ENCODE measurements at regions not wholly inside any gene's neighbourhood (a gene's known extent, or its start where the extent isn't known, plus 50 kb on each side); places are given as distances from the start of the nearest gene placed in this dataset.
"Not testable (repeated sequence)": the region's sequence is repeated elsewhere in the genome, so short reads cannot be mapped to it uniquely, and the experiment has no call there.

DNA sequence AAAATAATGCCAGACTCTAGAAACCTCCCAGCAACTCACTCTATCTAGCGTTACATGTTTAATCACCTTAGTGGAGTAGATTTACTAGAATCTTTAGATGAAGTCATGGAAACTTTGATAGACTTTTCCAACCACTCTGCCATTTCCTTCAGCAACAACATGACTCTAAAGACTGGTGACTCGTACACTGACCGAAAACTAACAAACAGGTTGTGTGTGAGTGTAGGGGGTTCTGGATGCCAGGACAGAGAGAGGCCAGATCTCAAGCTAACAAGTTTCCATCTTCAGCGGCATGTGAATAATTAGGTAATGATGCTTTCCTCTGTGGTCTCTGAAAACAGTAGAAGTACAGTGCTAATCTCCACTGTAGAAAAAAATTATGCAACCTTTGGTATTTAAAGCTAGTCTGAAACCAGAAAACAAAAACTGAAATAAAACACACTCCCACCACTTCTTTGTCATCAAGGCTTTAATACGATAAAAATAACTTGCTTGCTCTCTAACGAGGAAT is 286.4 kb downstream of the PRDM5 start:
- no peak for DNase-seq (ENCODE audit: low read depth)

DNA sequence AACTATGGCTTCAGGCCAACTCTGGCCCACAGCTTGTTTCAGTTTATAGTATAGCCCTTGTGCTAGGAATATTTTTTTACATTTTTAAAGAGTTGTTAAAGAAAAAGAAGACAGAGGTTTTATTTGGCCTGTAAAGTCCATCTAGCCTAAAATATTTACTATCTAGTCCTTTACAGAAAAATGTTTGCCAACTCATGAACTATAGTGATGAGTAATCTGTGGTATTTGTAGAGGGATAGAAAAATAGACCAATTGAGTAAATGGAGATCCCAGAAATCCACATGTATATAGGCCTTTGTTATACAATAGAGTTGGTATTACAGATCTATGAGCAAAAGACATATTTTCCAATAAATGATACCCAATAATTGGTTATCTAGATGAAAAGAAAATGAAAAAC is 288.7 kb downstream of the PRDM5 start:
- DNase-seq (ENCODE audit: low read depth): no peak
- in situ Hi-C loops (cut with HindIII; ENCODE audit: low pct_unique_long_range_greater_than_20kb, low sequenced_read_pairs): no loop called here

More for the DNA sequence above, 286.4 kb downstream of the PRDM5 start:
- in situ Hi-C loops (cut with HindIII; ENCODE audit: low pct_unique_long_range_greater_than_20kb, low sequenced_read_pairs): no loop called here

DNA sequence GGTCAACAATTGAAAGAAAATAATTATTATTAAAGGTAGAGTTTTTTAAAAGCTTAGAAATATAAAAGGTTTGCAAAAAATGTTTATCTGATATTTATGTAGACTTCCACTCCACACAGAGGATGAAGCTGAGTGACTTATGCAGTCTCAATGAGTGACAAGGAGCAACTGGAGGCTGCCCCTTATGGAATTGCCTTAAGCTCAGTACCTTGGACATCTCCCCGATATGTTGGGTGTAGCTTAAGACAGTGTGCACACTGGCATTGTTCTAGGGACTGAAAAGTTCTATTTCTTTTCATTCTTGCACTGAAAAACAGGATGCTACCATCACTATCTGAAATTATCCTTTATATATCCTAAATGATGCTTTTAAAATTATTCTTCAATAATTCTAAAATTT is 292.1 kb downstream of the PRDM5 start:
- in situ Hi-C loops (cut with HindIII; ENCODE audit: low pct_unique_long_range_greater_than_20kb, low sequenced_read_pairs): no loop called here
- DNase-seq (ENCODE audit: low read depth): no peak

DNA sequence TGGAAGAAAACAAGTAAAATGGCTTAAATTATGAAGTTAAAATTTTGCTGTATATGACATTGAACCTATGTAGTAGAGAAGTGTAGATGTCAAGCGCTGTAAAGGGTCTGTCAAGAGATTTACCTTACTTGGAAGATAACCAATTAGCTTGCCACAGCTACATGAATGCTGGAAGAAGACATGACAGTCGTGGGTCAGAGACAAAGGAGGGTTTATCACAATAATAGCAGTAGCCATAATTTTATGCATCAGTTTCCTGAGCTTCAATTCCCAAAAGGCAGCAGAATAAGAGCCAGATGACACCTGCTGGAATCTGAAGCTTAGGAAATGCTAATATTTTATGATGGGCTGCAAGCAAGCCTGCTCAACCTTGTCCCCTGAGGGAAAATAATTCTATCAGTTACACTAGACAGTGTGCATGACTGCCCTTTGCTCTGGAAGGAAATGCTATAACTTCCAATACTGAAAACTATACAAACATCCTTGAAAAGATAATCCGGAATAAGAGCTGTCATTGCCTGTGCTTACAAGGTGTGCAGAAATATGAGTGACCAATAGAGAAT is 292.9 kb downstream of the PRDM5 start:
- no peak for DNase-seq (ENCODE audit: low read depth)
- in situ Hi-C loops (cut with HindIII; ENCODE audit: low pct_unique_long_range_greater_than_20kb, low sequenced_read_pairs): no loop called here

DNA sequence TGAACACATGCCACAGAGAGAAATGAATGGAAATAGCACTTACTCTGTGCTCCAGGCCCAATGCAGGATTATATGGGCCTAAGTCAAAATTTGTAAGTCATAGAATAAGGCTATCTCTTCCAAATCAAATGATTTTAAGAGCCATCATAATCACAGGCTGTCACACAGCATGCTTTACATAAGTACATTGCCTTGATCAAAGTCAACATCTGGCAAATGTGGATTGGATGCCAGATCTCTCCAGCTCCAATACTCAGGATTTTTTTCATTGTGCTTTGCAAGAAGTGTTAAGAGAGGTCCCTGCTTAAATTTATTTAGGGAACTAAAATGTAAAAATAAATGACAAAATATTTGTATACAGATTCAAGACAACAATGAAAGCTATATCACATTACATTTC is 299.9 kb downstream of the PRDM5 start:
- in situ Hi-C loops (cut with HindIII; ENCODE audit: low pct_unique_long_range_greater_than_20kb, low sequenced_read_pairs): no loop called here
- no peak for DNase-seq (ENCODE audit: low read depth)

DNA sequence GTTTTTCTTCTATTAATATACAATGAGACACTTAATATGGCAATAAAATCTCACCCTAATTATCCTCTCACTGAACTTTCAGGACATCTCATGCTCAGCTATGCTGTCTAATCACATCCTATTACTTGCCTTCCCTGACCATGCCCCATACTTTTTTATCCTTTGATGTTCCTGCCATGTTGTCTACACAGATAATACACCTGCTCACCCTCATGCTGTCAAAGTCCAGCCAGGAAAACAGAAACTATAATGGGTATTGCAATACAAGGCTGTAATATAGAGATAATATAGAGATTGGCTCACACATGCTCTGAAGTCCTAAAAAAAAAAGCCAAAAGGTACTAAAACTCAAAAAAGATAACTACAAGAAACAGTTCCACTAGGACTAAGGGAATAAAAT is 305.4 kb downstream of the PRDM5 start:
- in situ Hi-C loops (cut with HindIII; ENCODE audit: low pct_unique_long_range_greater_than_20kb, low sequenced_read_pairs): no loop called here
- DNase-seq (ENCODE audit: low read depth): no peak

DNA sequence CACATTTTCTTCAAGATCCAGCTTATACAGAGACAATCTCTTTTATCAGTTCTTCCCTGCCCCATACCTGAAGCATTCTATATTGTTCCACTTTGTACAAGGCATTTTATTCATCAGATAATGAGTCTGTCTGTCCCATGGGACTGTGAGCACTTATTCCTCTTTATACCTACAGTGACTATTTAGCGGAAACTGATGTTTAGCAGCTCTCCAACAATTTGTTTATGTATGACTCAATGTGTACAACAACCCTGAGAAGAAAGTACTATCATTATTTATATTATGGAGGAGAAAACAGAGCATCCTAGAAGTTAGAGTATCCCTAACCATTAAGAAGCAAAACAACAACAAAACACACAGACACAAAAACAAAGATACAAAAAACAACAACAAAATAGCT is 306.5 kb downstream of the PRDM5 start:
- no peak for DNase-seq (ENCODE audit: low read depth)
- in situ Hi-C loops (cut with HindIII; ENCODE audit: low pct_unique_long_range_greater_than_20kb, low sequenced_read_pairs): no loop called here

DNA sequence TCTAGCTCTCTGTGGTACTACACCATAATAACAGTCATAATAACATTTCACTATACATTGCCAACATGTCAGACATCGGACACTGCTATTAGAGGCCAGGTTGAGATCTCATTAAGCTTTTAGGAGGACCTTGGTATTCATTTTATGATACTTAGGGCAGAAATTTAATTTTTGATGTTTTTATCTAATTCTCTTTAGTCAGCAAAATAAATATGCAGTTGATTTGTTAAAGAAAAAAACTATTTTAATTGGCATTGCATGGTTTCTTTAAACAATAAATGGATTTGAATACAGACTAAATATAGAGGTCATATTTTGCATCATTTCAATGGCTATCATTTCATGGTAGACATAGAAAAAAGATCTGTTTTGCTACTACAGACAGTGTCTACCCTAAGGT is 308.7 kb downstream of the PRDM5 start:
- in situ Hi-C loops (cut with HindIII; ENCODE audit: low pct_unique_long_range_greater_than_20kb, low sequenced_read_pairs): no loop called here

DNA sequence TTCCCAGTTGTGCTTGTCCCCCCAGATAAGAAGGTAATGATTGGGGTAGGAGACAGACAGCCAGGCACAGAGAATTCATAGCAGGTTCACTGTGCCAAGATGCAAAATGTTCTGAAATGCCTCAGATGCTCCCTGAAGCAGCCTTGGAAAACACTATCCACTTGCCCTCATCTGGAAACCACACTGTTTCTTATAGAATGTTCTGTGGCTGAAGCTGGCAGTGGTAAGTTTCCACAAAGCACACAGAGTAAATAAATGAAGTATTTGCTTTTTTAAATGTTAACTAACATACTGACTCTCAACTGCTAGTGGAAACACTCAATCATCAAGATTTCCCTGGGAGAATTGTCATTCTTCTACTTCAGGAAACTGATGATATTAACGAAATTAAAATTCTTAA is 311.4 kb downstream of the PRDM5 start:
- in situ Hi-C loops (cut with HindIII; ENCODE audit: low pct_unique_long_range_greater_than_20kb, low sequenced_read_pairs): no loop called here

More for the DNA sequence above, 308.7 kb downstream of the PRDM5 start:
- DNase-seq (ENCODE audit: low read depth): no peak

DNA sequence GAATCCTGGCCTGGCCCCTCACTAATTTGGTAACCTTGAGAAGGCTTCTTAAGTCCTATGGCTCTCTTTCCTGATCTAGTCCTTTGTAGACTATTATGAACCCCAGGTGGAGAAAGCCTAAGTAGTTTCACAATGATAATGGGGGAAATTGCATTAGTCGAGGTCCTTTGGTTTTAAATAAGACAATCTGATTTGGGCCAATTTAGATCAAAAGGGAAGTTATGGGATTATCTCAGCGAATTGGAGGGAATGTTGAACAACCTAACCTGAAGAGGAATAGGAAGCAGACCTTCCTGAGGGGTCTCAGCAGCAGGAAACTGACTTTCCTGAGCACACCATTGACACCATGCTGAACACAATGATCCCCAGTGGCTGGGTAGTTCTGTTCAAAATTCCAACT is 331.5 kb downstream of the PRDM5 start:
- in situ Hi-C loops (cut with HindIII; ENCODE audit: low pct_unique_long_range_greater_than_20kb, low sequenced_read_pairs): no loop called here
- no peak for DNase-seq (ENCODE audit: low read depth)

More for the DNA sequence above, 311.4 kb downstream of the PRDM5 start:
- no peak for DNase-seq (ENCODE audit: low read depth)

DNA sequence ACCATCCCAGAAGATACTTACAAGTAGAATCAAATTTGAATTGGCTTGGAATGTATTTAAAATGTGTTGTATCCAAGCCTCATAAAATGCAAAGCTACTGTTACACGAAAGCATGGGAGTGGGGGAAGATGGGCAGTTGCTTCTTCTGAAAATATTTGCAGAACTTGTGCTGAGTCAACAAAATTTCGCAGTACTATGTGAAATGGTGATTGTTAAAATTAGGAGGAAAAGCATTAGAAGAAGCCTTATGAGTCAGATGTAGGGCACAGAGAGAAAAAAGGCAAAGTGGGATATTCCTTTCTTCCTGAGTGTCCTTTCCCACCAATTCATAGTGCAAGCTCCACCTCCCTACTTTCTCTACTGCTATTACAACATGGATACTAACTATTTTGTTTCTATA is 332.7 kb downstream of the PRDM5 start:
- in situ Hi-C loops (cut with HindIII; ENCODE audit: low pct_unique_long_range_greater_than_20kb, low sequenced_read_pairs): no loop called here
- no peak for DNase-seq (ENCODE audit: low read depth)

DNA sequence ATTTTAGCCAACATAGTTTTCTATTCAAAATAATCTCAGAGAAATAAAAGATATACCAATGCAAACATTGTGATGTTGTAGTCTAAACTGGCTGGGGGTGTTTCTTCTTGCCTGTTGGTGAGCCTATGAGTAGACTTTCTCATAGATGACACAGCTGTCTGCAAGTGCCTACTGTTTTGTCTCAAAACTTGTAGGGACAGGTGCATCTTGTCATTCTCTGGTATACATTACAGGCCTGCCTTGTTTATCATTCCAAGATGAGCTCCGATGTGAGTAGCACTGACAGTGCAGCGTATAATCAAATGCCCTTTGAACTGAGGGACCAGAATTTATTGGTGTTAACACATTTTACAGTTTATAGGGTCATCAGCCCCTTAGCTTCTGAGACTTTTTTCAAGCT is 353.8 kb downstream of the PRDM5 start:
- in situ Hi-C loops (cut with HindIII; ENCODE audit: low pct_unique_long_range_greater_than_20kb, low sequenced_read_pairs): no loop called here
- DNase-seq (ENCODE audit: low read depth): no peak

DNA sequence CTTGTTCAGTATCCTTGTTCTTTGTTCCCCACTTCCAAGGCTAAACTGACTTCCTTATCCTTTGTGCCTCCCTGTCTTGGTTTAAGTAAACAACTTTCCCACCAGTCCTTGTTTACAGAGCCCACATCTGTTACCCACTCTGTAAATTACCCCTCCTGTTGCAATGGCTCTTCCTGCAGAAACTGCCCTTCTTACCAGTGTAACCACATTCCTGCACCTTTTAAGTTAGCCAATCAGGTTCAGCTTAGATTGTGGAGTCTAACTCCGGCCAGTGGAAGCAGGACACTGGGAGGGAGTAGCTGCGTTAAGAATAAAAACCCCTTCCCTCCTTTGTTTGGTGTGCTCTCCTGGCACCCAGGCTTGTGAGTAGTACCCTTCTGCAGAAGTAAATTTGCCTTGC is 360.9 kb downstream of the PRDM5 start:
- no peak for DNase-seq (ENCODE audit: low read depth)
- in situ Hi-C loops (cut with HindIII; ENCODE audit: low pct_unique_long_range_greater_than_20kb, low sequenced_read_pairs): no loop called here

DNA sequence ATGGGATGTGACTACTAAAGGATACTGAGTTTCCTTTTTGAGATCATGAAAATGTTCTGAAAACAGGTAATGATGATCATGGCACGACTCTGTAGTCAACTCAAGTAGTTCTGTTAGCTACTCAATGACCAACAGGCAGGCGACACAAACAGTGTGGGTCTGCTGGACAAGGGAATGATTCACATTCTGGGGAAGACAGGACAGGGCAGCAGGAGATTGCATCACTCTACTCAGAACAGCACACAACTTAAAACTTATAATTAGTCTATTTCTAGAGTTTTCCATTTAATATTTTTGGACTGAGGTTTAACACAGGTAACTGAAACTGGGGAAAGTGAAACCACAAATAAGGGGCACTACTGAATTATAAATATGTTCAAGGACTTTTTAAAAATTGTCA is 365.2 kb downstream of the PRDM5 start:
- no peak for DNase-seq (ENCODE audit: low read depth)
- in situ Hi-C loops (cut with HindIII; ENCODE audit: low pct_unique_long_range_greater_than_20kb, low sequenced_read_pairs): no loop called here

DNA sequence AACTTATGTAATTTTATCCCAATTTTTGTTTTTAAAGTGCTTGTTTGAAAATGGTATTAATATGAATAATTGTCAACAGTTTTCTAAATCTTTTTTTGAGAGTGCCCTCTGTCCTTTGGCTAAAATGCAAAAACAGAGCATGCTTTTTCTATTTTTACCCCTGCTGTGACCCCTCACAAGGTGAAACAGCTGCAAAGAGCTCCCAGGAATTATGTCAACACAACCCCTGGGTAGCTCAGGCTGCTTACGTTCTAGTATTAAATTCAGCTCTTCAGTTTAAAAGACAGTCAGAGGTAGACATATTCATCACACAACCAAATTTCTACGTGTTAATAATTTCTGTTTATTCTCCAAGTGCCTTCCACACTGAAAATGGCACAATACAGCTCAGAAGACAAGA is 367.5 kb downstream of the PRDM5 start:
- DNase-seq (ENCODE audit: low read depth): no peak
- in situ Hi-C loops (cut with HindIII; ENCODE audit: low pct_unique_long_range_greater_than_20kb, low sequenced_read_pairs): no loop called here

DNA sequence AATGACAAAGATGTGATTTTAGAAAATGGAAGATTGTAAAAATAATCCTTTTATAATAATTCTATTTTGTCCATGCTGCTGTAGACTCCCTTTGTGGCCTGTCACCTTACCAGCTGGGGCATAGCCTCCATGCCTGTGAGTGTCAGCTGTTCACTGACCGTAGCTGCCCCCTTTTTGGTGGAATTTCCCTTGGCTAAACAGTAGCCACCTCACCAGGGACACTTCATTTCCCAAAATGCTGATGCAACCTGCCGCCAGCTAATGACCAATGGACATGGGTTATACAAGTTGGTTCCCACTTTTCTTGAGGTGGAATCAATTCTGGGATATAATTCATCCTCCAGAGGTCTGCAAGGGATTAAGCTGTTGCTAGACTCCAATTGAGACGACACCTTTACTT is 368.4 kb downstream of the PRDM5 start:
- in situ Hi-C loops (cut with HindIII; ENCODE audit: low pct_unique_long_range_greater_than_20kb, low sequenced_read_pairs): no loop called here
- no peak for DNase-seq (ENCODE audit: low read depth)

DNA sequence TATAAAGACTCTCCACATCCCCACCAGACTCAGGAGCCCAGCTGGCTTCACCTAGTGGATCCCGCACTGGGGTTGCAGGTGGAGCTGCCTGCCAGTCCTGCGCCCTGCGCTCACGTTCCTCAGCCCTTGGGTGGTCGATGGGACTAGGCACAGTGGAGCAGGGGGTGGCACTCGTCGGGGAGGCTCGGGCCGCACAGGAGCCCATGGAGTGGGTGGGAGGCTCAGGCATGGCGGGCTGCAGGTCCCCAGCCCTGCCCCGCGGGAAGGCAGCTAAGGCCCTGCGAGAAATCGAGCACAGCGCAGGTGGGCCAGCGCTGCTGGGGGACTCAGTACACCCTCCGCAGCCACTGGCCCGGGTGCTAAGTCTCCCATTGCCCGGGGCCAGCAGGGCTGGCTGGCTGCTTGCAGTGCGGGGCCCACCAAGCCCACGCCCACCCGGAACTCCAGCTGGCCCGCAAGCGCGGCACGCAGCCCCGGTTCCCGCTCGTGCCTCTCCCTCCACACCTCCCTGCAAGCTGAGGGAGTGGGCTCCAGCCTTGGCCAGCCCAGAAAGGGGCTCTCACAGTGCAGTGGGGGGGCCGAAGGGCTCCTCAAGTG is 371.8 kb downstream of the PRDM5 start:
- DNase-seq (ENCODE audit: low read depth); in situ Hi-C loops (cut with HindIII; ENCODE audit: low pct_unique_long_range_greater_than_20kb, low sequenced_read_pairs): not testable (repeated sequence)

DNA sequence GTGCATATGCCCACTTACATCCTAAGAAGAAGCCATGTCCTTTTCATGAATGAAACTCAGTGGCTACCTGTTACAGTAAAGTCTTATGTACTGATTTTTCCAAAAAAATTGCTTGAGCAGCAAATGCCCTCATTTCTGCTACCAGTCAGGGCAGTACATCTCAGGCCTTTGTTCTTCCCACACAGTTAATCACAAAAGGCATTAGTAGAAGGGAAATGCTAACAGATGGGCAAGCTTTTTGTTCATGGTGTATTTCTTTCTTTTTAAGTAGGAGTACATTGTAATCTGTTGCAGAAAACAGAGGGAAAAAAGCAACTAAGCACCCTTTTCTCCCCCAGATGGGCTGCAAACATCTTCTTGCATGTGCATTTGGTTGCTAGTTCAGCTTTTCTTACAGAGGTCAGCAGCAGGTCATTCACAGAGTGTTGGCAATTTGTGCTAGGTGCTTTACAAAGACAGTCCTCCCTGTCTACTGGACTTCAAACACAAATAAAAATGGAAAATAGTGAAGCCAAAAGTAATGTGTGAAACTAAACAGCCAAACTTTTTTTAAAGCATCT is 373.4 kb downstream of the PRDM5 start:
- no peak for DNase-seq (ENCODE audit: low read depth)
- in situ Hi-C loops (cut with HindIII; ENCODE audit: low pct_unique_long_range_greater_than_20kb, low sequenced_read_pairs): no loop called here

DNA sequence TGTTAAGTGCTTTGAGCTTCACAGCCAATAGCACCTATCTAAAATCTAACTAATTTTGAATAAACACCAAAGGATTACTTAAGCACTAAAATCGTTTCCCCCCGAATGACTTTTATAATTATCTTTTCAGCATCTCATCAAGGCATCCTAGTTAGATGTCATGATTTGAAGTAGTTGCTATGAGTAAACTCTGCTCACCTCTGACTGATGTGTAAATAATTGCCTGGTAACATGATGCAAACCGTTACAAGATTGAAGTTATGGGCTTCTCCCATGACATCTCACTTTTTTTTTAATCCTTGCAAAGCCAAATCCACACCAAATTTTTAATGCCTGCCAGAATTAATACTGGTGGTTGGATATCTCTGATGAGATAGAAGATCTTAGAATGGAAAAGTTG is 377.1 kb downstream of the PRDM5 start:
- no peak for DNase-seq (ENCODE audit: low read depth)
- in situ Hi-C loops (cut with HindIII; ENCODE audit: low pct_unique_long_range_greater_than_20kb, low sequenced_read_pairs): no loop called here

DNA sequence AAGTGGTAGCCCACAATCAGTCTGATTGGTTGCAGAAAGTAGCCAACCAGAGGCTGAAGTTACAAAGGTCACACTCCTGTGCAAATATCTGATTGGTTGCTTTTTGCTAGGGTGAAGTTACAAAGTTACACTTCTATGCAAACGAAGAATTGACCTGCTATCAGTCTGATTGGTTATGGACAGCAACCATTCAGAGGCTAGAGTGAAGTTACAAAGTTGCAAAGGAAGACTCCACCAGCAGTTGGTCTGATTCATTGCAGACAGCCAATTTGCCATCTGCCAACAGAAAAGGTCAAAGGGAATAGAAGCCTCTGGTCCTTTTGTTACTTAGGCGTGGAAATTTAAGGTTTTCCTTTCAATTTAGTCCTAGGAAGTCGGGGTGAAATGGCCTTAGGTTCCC is 377.7 kb downstream of the PRDM5 start:
- in situ Hi-C loops (cut with HindIII; ENCODE audit: low pct_unique_long_range_greater_than_20kb, low sequenced_read_pairs): no loop called here
- peak; percentile 16 for DNase-seq (ENCODE audit: low read depth)
